Ishikawa (cell line): ENCODE measurements at regions not wholly inside any gene's neighbourhood (a gene's known extent, or its start where the extent isn't known, plus 50 kb on each side); places are given as distances from the start of the nearest gene placed in this dataset.

Source experiments
- CEBPB ChIP-seq: IDR thresholded peaks from 2 replicates; pipeline ENCODE4 v1.6.1; 2012
- CREB1 ChIP-seq: IDR thresholded peaks from 2 replicates; pipeline ENCODE4 v1.6.1; 2012; ENCODE audit warnings: low read depth
- EGR1 ChIP-seq: IDR thresholded peaks from 2 replicates; pipeline ENCODE4 v1.6.1; 2012
- EP300 ChIP-seq: IDR thresholded peaks from 2 replicates; pipeline ENCODE4 v1.6.1; 2012; ENCODE audit warnings: borderline replicate concordance
- FOXM1 ChIP-seq: IDR thresholded peaks from 2 replicates; pipeline ENCODE4 v1.6.1; 2012; ENCODE audit warnings: low read depth, borderline replicate concordance
- MAX ChIP-seq: IDR thresholded peaks from 2 replicates; pipeline ENCODE4 v1.6.1; 2012
- NFIC ChIP-seq: IDR thresholded peaks from 2 replicates; pipeline ENCODE4 v1.6.1; 2012
- RAD21 ChIP-seq: IDR thresholded peaks from 2 replicates; pipeline ENCODE4 v1.6.1; 2012; ENCODE audit warnings: low read depth
- REST ChIP-seq: IDR thresholded peaks from 2 replicates; pipeline ENCODE4 v1.6.1; 2012; ENCODE audit warnings: low read depth, mild to moderate bottlenecking
- TAF1 ChIP-seq: IDR thresholded peaks from 2 replicates; pipeline ENCODE4 v1.6.1; 2012; ENCODE audit warnings: low read depth, mild to moderate bottlenecking
- TCF12 ChIP-seq: IDR thresholded peaks from 2 replicates; pipeline ENCODE4 v1.6.1; 2012; ENCODE audit warnings: low read depth
- TEAD4 ChIP-seq: IDR thresholded peaks from 2 replicates; pipeline ENCODE4 v1.6.1; 2012
- USF1 ChIP-seq: IDR thresholded peaks from 2 replicates; pipeline ENCODE4 v1.6.1; 2012
- YY1 ChIP-seq: IDR thresholded peaks from 2 replicates; pipeline ENCODE4 v1.6.1; 2012; ENCODE audit warnings: low read depth
- ZBTB7A ChIP-seq: IDR thresholded peaks from 2 replicates; pipeline ENCODE4 v1.6.1; 2012; ENCODE audit warnings: low read depth

- TF ChIP-seq CEBPB: no peak
- TF ChIP-seq FOXM1: no peak
- TF ChIP-seq EP300: no peak
- no peak for TF ChIP-seq TCF12
- no peak for TF ChIP-seq RAD21
- no peak for TF ChIP-seq YY1
- no peak for TF ChIP-seq MAX
These were observed 222.2 kb downstream of the TMEM167A start for GRCh38 chr5:82854956-82855355.

DNA sequence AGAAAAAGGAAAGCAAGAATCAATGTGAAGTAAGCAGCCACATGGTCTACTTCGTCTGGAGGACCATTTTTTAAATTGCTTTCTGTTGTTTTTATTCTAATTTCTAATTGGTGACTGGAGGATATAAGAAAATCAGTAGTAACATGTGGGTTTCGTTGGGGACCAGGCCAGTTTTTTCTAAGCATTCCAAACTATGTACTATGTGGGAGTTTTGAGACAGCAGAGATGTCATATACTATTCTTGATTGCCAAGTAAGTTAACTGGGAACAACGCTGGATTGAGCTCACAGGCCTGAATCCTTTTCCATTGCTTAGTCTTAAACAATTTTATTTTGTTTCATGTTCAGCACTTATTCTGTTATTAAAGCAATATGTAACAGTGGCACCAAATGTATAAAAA lies 225.7 kb downstream of the TMEM167A start:
- no peak for TF ChIP-seq CREB1
- no peak for TF ChIP-seq CEBPB
- no peak for TF ChIP-seq ZBTB7A
- TF ChIP-seq FOXM1: no peak
- no peak for TF ChIP-seq RAD21
- no peak for TF ChIP-seq REST
- TF ChIP-seq NFIC: no peak
- TF ChIP-seq YY1: no peak
- TF ChIP-seq TAF1: no peak
- TF ChIP-seq MAX: no peak
- no peak for TF ChIP-seq USF1
- TF ChIP-seq TEAD4: no peak

GRCh38 chr5:82850393-82850792 lies 226.8 kb downstream of the TMEM167A start:
- TF ChIP-seq REST: no peak
- TF ChIP-seq EGR1: no peak
- no peak for TF ChIP-seq CREB1
- no peak for TF ChIP-seq TCF12
- no peak for TF ChIP-seq USF1
- TF ChIP-seq MAX: no peak
- TF ChIP-seq EP300: no peak
- TF ChIP-seq CEBPB: no peak
- TF ChIP-seq TAF1: no peak
- TF ChIP-seq NFIC: no peak
- no peak for TF ChIP-seq ZBTB7A
- TF ChIP-seq RAD21: no peak
- TF ChIP-seq TEAD4: no peak
- TF ChIP-seq FOXM1: no peak
- TF ChIP-seq YY1: no peak

DNA sequence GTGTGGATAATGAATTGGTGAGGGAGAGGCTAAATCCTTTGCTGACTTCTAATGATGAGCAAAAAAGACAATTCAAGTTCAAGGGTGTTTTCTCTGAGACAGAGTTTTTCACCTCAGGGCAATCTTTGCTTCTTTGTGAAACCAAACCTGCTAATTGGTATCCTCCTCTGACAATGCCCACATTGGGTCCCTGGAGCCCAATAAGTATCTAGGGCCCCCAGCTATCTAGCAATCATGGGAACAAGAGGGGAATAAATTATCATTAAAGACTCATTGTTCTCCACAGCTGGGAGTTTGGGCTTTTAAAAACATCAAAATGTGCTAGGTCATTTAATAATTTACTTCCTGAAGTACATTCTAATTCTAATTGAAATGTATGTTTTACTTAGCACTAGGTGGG lies 227.3 kb downstream of the TMEM167A start:
- TF ChIP-seq USF1 (no peak), EP300 (no peak), TEAD4 (no peak), MAX (no peak), NFIC (no peak), YY1 (no peak), CEBPB (no peak)

DNA sequence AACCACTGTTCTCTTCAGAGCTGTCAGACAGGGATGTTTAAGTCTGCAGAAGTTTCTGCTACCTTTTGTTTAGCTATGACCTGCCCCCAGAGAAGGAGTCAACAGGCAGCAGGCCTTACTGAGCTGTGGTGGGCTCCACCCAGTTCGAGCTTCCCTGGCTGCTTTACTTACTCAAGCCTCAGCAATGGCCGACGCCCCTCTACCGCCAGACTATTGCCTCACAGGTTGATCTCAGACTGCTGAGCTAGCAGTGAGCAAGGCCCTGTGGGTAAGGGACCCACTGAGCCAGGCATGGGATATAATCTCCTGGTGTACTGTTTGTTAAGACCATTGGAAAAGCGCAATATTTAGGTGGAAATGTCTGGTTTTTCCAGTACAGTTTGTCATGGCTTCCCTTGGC lies 229.6 kb downstream of the TMEM167A start:
- TF ChIP-seq RAD21 (no peak), CEBPB (no peak), USF1 (no peak), EP300 (no peak), ZBTB7A (no peak), REST (no peak), CREB1 (no peak), EGR1 (no peak), TCF12 (no peak), TEAD4 (no peak), MAX (no peak)
